OCI-LY7 (cell line): ENCODE measurements at regions not wholly inside any gene's neighbourhood (a gene's known extent, or its start where the extent isn't known, plus 50 kb on each side); places are given as distances from the start of the nearest gene placed in this dataset.

Experiments
- CTCF ChIP-seq: fragments of 200-600 bp; sonication (generic); conservative IDR thresholded peaks from 2 replicates; pipeline ENCODE4 v1.5.1; 2014; ENCODE audit warnings: mild to moderate bottlenecking, antibody characterized with exemption, low read length, moderate library complexity, mixed read lengths
- EZH2phosphoT487 ChIP-seq: fragments of 200-600 bp; sonication (generic); IDR thresholded peaks from 2 replicates; pipeline ENCODE4 v1.6.1; 2018; ENCODE audit warnings: low read depth, borderline replicate concordance, mild to moderate bottlenecking, mixed run types, antibody characterized with exemption, low read length, moderate library complexity, mixed read lengths

- TF ChIP-seq CTCF = no peak
- no peak for TF ChIP-seq EZH2phosphoT487
Observed at GRCh38 chr18:75123113-75123512, 85.8 kb downstream of the PTGR3 start.
